ENCODE measurements at regions not wholly inside any gene's neighbourhood (a gene's known extent, or its start where the extent isn't known, plus 50 kb on each side); places are given as distances from the start of the nearest gene placed in this dataset.

- no peak overlapping the region for H3K4me2 ChIP-seq
- H3K4me1 ChIP-seq = no peaks in the 10 kb centered on the region
- H3K4me3 ChIP-seq = no peak overlapping the region
- ChIA-PET POLR2A (interaction anchor here (0.5 kb wide), 1 partner anchor 13 kb away, joined by 4 read pairs; no protein-coding TSS in a partner anchor), CTCF (interaction anchor here (0.8 kb wide), 1 partner anchor 11 kb away, joined by 3 read pairs; no protein-coding TSS in a partner anchor)
- TF ChIP-seq, protein P1, sequence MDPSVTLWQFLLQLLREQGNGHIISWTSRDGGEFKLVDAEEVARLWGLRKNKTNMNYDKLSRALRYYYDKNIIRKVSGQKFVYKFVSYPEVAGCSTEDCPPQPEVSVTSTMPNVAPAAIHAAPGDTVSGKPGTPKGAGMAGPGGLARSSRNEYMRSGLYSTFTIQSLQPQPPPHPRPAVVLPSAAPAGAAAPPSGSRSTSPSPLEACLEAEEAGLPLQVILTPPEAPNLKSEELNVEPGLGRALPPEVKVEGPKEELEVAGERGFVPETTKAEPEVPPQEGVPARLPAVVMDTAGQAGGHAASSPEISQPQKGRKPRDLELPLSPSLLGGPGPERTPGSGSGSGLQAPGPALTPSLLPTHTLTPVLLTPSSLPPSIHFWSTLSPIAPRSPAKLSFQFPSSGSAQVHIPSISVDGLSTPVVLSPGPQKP (IDR thresholded peaks at IDR 0.05; ENCODE audit: low read depth, low read length) = no peak
- TF ChIP-seq HDAC2 (IDR thresholded peaks at IDR 0.05) = no peak
- TF ChIP-seq, protein P2, sequence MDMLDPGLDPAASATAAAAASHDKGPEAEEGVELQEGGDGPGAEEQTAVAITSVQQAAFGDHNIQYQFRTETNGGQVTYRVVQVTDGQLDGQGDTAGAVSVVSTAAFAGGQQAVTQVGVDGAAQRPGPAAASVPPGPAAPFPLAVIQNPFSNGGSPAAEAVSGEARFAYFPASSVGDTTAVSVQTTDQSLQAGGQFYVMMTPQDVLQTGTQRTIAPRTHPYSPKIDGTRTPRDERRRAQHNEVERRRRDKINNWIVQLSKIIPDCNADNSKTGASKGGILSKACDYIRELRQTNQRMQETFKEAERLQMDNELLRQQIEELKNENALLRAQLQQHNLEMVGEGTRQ (IDR thresholded peaks at IDR 0.05) = no peak
- no peak for TF ChIP-seq PHF8 (IDR thresholded peaks at IDR 0.05; ENCODE audit: borderline replicate concordance, low read depth)
- no peak for TF ChIP-seq BCL3 (IDR thresholded peaks at IDR 0.05)
- TF ChIP-seq NR3C1 (IDR thresholded peaks at IDR 0.05) = no peak
- TF ChIP-seq BHLHE40 (IDR thresholded peaks at IDR 0.05; ENCODE audit: low read depth, low read length) = no peak
- no peak for TF ChIP-seq ZFP36 (IDR thresholded peaks at IDR 0.05; ENCODE audit: borderline replicate concordance, partially characterized antibody)
- TF ChIP-seq, protein P3, sequence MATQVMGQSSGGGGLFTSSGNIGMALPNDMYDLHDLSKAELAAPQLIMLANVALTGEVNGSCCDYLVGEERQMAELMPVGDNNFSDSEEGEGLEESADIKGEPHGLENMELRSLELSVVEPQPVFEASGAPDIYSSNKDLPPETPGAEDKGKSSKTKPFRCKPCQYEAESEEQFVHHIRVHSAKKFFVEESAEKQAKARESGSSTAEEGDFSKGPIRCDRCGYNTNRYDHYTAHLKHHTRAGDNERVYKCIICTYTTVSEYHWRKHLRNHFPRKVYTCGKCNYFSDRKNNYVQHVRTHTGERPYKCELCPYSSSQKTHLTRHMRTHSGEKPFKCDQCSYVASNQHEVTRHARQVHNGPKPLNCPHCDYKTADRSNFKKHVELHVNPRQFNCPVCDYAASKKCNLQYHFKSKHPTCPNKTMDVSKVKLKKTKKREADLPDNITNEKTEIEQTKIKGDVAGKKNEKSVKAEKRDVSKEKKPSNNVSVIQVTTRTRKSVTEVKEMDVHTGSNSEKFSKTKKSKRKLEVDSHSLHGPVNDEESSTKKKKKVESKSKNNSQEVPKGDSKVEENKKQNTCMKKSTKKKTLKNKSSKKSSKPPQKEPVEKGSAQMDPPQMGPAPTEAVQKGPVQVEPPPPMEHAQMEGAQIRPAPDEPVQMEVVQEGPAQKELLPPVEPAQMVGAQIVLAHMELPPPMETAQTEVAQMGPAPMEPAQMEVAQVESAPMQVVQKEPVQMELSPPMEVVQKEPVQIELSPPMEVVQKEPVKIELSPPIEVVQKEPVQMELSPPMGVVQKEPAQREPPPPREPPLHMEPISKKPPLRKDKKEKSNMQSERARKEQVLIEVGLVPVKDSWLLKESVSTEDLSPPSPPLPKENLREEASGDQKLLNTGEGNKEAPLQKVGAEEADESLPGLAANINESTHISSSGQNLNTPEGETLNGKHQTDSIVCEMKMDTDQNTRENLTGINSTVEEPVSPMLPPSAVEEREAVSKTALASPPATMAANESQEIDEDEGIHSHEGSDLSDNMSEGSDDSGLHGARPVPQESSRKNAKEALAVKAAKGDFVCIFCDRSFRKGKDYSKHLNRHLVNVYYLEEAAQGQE (IDR thresholded peaks at IDR 0.05) = no peak
- TF ChIP-seq RFX5 (IDR thresholded peaks at IDR 0.05) = no peak
- no peak for TF ChIP-seq ESRRA (IDR thresholded peaks at IDR 0.05; ENCODE audit: borderline replicate concordance, low read length)
- TF ChIP-seq TP53 (CRISPR knock-in tag; IDR thresholded peaks at IDR 0.05) = no peak
- no peak for TF ChIP-seq RARB (CRISPR knock-in tag; IDR thresholded peaks at IDR 0.05)
- TF ChIP-seq NFE2L2 (conservative IDR thresholded peaks at IDR 0.05; ENCODE audit: low read length) = no peak
- no peak for TF ChIP-seq FOSB (CRISPR knock-in tag; IDR thresholded peaks at IDR 0.05)
- TF ChIP-seq MAFK (IDR thresholded peaks at IDR 0.05; ENCODE audit: partially characterized antibody) = no peak
- no peak overlapping the region for H3K27ac ChIP-seq
- DNase-seq (ENCODE audit: low read depth in 1 of 2, low spot score in 1 of 2) (no peak), ATAC-seq (no peak), FAIRE-seq (peak; percentile 68)
- H3K9me3 ChIP-seq = no peaks in the 10 kb centered on the region
- 4% methylated on average over 2 of the region's 2 CpGs for WGBS (ENCODE audit: missing lambda C conversion rate)
Observed at GRCh38 chr7:18096087-18096486, 68.4 kb upstream of the PRPS1L1 start.

- no peak overlapping the region for H3K4me2 ChIP-seq
- CTCF ChIA-PET = interaction anchor here (1.0 kb wide), 1 partner anchor 82 kb away, joined by 3 read pairs; no protein-coding TSS in a partner anchor
- no peaks in the 10 kb centered on the region for H3K9me3 ChIP-seq
- DNase-seq (ENCODE audit: low read depth in 1 of 2, low spot score in 1 of 2) (no peak), FAIRE-seq (no peak), ATAC-seq (no peak)
- POLR2A ChIA-PET = no interaction called here
- WGBS (ENCODE audit: missing lambda C conversion rate) = 20% methylated on average over 2 of the region's 2 CpGs
- no peak overlapping the region for H3K27ac ChIP-seq
- TF ChIP-seq NPAS2 (CRISPR knock-in tag; IDR thresholded peaks at IDR 0.05; ENCODE audit: borderline replicate concordance) = no peak
- no peak for TF ChIP-seq ESRRA (IDR thresholded peaks at IDR 0.05; ENCODE audit: borderline replicate concordance, low read length)
- TF ChIP-seq ZNF302 (CRISPR knock-in tag; IDR thresholded peaks at IDR 0.05) = no peak
- no peak for TF ChIP-seq KDM5A (IDR thresholded peaks at IDR 0.05)
- TF ChIP-seq TP53 (CRISPR knock-in tag; IDR thresholded peaks at IDR 0.05) = no peak
- TF ChIP-seq ATOH8 (CRISPR knock-in tag; IDR thresholded peaks at IDR 0.05; ENCODE audit: low read depth) = no peak
- no peak for TF ChIP-seq ZSCAN20 (CRISPR knock-in tag; IDR thresholded peaks at IDR 0.05)
- TF ChIP-seq BCL3 (IDR thresholded peaks at IDR 0.05) = no peak
- no peak for TF ChIP-seq FOXS1 (CRISPR knock-in tag; IDR thresholded peaks at IDR 0.05)
- no peak for TF ChIP-seq CHD4 (IDR thresholded peaks at IDR 0.05; ENCODE audit: borderline replicate concordance)
- no peaks in the 10 kb centered on the region for H3K4me1 ChIP-seq
- H3K4me3 ChIP-seq = no peak overlapping the region
Observed at GRCh38 chr7:18102576-18102975, 74.9 kb upstream of the PRPS1L1 start.
